KMS-11 (cell line): ENCODE measurements at regions not wholly inside any gene's neighbourhood (a gene's known extent, or its start where the extent isn't known, plus 50 kb on each side); places are given as distances from the start of the nearest gene placed in this dataset.
A peak's percentile ranks its signal among the peaks of the same experiment; 100 is the strongest.

Experiments used
- H2AFZ ChIP-seq: fragments of 200-600 bp; sonication (generic); 2 replicates; pipeline ENCODE4 v1.6.1; 2016; ENCODE audit warnings: antibody characterized with exemption, mixed run types, low read depth
- H3K27ac ChIP-seq: fragments of 200-600 bp; sonication (generic); 2 replicates; pipeline ENCODE4 v1.6.1; 2016; ENCODE audit warnings: mild to moderate bottlenecking, mixed run types
- H3K27me3 ChIP-seq: fragments of 200-600 bp; sonication (generic); 2 replicates; pipeline ENCODE4 v1.6.1; 2017; ENCODE audit warnings: mild to moderate bottlenecking, low read depth, mixed run types, moderate library complexity; ENCODE audit not compliant: insufficient read depth
- H3K36me3 ChIP-seq: fragments of 200-600 bp; sonication (generic); 2 replicates; pipeline ENCODE4 v1.6.1; 2017; ENCODE audit warnings: mild to moderate bottlenecking, mixed run types; ENCODE audit not compliant: insufficient read depth
- H3K4me1 ChIP-seq: fragments of 200-600 bp; sonication (generic); 2 replicates; pipeline ENCODE4 v1.6.1; 2016; ENCODE audit warnings: mild to moderate bottlenecking, low read depth, mixed run types; ENCODE audit not compliant: poor library complexity, severe bottlenecking
- H3K4me2 ChIP-seq: fragments of 200-600 bp; sonication (generic); 2 replicates; pipeline ENCODE4 v1.7.0; 2016; ENCODE audit warnings: mild to moderate bottlenecking, mixed run types
- H3K4me3 ChIP-seq: fragments of 200-600 bp; sonication (generic); IDR thresholded peaks from 2 replicates; pipeline ENCODE4 v1.6.1; 2017; ENCODE audit warnings: low read depth, low read length, mixed read lengths; ENCODE audit not compliant: insufficient read depth
- H3K79me2 ChIP-seq: fragments of 200-600 bp; sonication (generic); 2 replicates; pipeline ENCODE4 v1.6.1; 2016; ENCODE audit warnings: low read depth, mixed run types; ENCODE audit not compliant: insufficient read depth
- H3K9ac ChIP-seq: fragments of 200-600 bp; sonication (generic); 2 replicates; pipeline ENCODE4 v1.6.1; 2016; ENCODE audit warnings: mild to moderate bottlenecking, mixed run types
- H4K20me1 ChIP-seq: fragments of 200-600 bp; sonication (generic); 2 replicates; pipeline ENCODE4 v1.6.1; 2016; ENCODE audit warnings: mild to moderate bottlenecking, mixed run types; ENCODE audit not compliant: insufficient read depth
- TF ChIP-seq, protein P1 (sequence below): fragments of 200-600 bp; sonication (generic); conservative IDR thresholded peaks from 2 replicates; pipeline ENCODE4 v1.6.1; 2017; ENCODE audit warnings: low read depth, mild to moderate bottlenecking, antibody characterized with exemption, low read length, moderate library complexity, mixed read lengths

DNA sequence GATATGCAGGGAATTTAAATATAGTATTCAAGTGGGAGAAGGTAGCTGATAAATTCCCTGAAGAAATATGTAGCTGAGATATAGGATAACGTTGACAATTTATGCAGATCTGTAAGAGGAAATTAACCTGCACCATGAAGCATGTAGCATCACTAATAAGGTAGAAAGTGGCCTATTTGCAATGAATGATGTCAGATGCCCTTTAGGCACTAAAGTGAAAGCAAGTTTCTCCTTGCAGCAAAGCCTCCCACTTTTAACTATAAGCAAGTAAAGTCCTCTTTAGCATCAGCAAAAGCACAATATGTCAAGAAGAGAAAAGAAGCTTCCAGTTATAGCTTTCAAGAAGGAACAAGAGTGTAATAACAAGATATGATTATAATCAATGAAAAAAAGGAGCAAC is 102.5 kb upstream of the SLITRK1 start:
- Histone ChIP-seq H3K27ac (no peak overlapping the region), H3K4me2 (no peak overlapping the region), H3K9ac (no peak overlapping the region), H3K79me2 (no peaks in the 10 kb centered on the region), H3K4me3 (no peak overlapping the region), H4K20me1 (no peaks in the 10 kb centered on the region), H3K27me3 (no peaks in the 10 kb centered on the region), H2AFZ (no peak overlapping the region), H3K4me1 (peaks cover 35% of the 10 kb centered on the region), H3K36me3 (no peaks in the 10 kb centered on the region)
- TF ChIP-seq, protein P1, sequence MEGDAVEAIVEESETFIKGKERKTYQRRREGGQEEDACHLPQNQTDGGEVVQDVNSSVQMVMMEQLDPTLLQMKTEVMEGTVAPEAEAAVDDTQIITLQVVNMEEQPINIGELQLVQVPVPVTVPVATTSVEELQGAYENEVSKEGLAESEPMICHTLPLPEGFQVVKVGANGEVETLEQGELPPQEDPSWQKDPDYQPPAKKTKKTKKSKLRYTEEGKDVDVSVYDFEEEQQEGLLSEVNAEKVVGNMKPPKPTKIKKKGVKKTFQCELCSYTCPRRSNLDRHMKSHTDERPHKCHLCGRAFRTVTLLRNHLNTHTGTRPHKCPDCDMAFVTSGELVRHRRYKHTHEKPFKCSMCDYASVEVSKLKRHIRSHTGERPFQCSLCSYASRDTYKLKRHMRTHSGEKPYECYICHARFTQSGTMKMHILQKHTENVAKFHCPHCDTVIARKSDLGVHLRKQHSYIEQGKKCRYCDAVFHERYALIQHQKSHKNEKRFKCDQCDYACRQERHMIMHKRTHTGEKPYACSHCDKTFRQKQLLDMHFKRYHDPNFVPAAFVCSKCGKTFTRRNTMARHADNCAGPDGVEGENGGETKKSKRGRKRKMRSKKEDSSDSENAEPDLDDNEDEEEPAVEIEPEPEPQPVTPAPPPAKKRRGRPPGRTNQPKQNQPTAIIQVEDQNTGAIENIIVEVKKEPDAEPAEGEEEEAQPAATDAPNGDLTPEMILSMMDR, result no peak

DNA sequence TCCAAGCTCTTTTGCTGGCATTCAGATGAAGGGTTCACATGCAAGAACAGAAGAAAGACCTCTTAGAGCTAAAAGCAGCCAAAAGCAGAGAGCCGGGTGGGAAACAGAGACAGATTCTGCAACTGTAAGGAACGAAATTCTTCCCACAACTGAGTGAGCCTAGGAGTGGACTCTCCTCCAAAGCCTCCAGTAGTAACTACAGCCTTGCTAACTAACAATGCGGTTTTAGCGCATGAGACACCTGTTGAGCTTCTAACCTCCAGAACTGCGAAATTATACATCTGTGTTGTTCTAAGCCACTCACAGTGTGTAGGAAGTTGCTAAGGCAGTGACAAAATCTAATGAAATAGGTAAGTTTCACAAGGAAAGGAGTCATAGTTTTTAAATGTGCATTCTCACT is 98.1 kb upstream of the SLITRK1 start:
- Histone ChIP-seq H4K20me1 (no peaks in the 10 kb centered on the region), H3K9ac (no peak overlapping the region), H3K27ac (no peak overlapping the region), H3K4me1 (peaks cover 27% of the 10 kb centered on the region), H3K36me3 (no peaks in the 10 kb centered on the region), H2AFZ (no peak overlapping the region), H3K4me3 (no peak overlapping the region), H3K4me2 (no peak overlapping the region), H3K27me3 (no peaks in the 10 kb centered on the region), H3K79me2 (no peaks in the 10 kb centered on the region)
- TF ChIP-seq, protein P1, result no peak

DNA sequence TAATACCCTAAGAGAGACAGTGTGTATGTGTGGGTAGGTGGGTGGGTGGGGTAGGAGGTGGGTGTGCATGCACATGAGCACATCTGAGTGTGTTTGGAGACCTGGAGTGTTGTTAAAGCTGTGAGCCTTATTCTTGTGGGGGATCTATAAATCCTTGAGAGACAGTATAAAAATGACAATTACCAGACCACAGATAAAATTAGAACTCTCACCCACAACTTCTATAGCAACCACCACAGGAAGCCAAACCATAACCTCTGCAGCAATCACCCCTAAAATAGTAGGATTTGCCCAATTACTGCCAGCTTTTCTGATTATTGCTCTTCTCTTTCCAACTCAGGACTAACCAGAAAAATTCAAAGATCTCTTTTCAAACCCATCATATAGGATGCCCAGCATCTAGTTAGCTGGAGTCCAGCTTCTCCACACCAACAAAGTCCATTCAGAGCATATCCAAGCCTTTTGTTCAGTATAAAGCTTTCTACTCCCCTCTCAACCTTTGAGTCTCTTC is 93.4 kb upstream of the SLITRK1 start:
- H3K4me1 ChIP-seq, result peaks cover 35% of the 10 kb centered on the region
- H3K79me2 ChIP-seq, result no peaks in the 10 kb centered on the region
- no peaks in the 10 kb centered on the region for H3K27me3 ChIP-seq
- H2AFZ ChIP-seq, result peak overlapping the region; percentile 38
- H3K27ac ChIP-seq, result peak overlapping the region; percentile 69
- no peak overlapping the region for H3K4me3 ChIP-seq
- H3K9ac ChIP-seq, result no peak overlapping the region; the same call in 1 of the 2 replicates
- H3K4me2 ChIP-seq, result peak overlapping the region; percentile 68
- TF ChIP-seq, protein P1, result no peak
- H3K36me3 ChIP-seq, result no peaks in the 10 kb centered on the region
- no peaks in the 10 kb centered on the region for H4K20me1 ChIP-seq

DNA sequence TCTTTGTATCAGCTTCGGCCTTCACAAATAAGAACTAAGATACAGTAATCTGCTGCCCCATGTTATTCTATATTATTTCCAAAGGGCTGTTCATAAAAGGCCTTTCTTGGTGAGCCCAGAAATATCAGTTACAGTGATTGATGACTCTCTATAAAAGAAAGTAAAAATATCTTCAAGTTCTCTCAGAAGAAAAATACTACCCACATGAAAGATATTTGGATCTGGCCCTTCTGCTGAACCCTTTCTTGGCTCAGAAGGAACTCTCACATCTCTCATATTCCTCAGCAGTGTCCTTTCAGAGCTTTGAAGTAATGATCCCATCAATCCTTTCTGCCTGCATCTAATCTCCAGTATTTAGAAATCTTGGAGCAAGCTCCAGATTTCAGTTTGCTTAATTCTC is 76.3 kb upstream of the SLITRK1 start:
- H3K4me1 ChIP-seq, result peaks cover 6% of the 10 kb centered on the region
- TF ChIP-seq, protein P1, result no peak
- H3K36me3 ChIP-seq, result no peaks in the 10 kb centered on the region
- no peak overlapping the region for H3K27ac ChIP-seq
- H3K9ac ChIP-seq, result no peak overlapping the region
- no peak overlapping the region for H3K4me3 ChIP-seq
- H3K4me2 ChIP-seq, result no peak overlapping the region
- H2AFZ ChIP-seq, result no peak overlapping the region
- H4K20me1 ChIP-seq, result no peaks in the 10 kb centered on the region
- no peaks in the 10 kb centered on the region for H3K79me2 ChIP-seq
- H3K27me3 ChIP-seq, result no peaks in the 10 kb centered on the region

DNA sequence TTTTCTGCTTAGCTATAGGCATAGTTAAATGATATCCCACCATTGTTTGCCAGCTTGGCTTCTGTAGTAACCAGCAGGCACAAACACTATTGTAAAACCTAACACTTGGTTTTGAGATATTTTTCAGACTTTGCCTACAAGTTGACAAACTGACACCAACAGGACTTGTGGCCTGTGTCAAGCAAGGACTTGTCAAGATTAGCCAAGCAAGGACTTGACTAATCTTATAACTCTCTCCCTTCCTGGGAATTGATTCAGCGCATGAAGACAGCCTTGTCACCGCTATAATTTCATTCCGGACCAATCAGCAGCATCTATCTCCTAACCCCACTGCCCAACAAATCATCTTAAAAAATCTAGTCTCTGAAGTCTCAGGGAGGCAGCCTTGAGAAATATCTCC is 72.7 kb upstream of the SLITRK1 start:
- H3K36me3 ChIP-seq, result no peaks in the 10 kb centered on the region
- no peaks in the 10 kb centered on the region for H4K20me1 ChIP-seq
- no peak overlapping the region for H3K27ac ChIP-seq
- no peaks in the 10 kb centered on the region for H3K79me2 ChIP-seq
- H3K4me1 ChIP-seq, result peaks cover 6% of the 10 kb centered on the region
- no peaks in the 10 kb centered on the region for H3K27me3 ChIP-seq
- no peak overlapping the region for H3K4me3 ChIP-seq
- no peak overlapping the region for H3K4me2 ChIP-seq
- H2AFZ ChIP-seq, result no peak overlapping the region
- H3K9ac ChIP-seq, result no peak overlapping the region
- TF ChIP-seq, protein P1, result no peak
